ENCODE measurements at regions not wholly inside any gene's neighbourhood (a gene's known extent, or its start where the extent isn't known, plus 50 kb on each side); places are given as distances from the start of the nearest gene placed in this dataset.

DNA sequence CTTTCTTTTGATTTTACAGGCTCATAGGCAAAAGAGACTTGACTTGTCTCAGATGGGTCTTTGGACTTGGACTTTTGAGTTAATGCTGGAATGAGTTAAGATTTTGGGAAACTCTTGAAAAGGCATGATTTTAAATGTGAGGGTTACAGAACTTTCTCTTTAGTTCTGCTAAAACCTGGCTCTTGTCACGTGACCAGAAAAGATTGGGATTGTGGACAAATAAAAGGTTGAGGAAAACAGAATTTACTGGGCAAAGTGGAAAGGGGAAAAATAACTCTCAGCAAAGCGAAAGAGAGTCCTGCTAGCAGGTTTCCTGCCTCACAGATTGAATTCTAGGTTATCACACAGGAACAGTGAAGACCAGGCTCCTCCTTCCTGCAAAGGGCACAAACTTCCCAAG is 114.0 kb downstream of the SPANXN4 start:
- no peaks in the 10 kb centered on the region for H3K4me1 Mint-ChIP-seq (ENCODE audit: insufficient read depth, unreplicated experiment)
- BruUV-seq (replicated peaks): no TSS peak
- no peaks in the 10 kb centered on the region for H3K9me3 Mint-ChIP-seq (ENCODE audit: unreplicated experiment)
- intact Hi-C loops (cut with micrococcal nuclease): no loop called here
- H3K27me3 Mint-ChIP-seq (ENCODE audit: insufficient read depth, unreplicated experiment): no peaks in the 10 kb centered on the region
- no peak for DNase-seq (ENCODE audit: unreplicated experiment)
- ChIA-PET POLR2A (no interaction called here), CTCF (interaction anchor here (0.8 kb wide), 1 partner anchor 497 kb away, joined by 5 read pairs; no protein-coding TSS in a partner anchor)
- H3K36me3 Mint-ChIP-seq (ENCODE audit: insufficient read depth, unreplicated experiment): no peaks in the 10 kb centered on the region
- no peak overlapping the region for H3K27ac Mint-ChIP-seq (ENCODE audit: low read depth, unreplicated experiment)
- TF ChIP-seq, protein P1, sequence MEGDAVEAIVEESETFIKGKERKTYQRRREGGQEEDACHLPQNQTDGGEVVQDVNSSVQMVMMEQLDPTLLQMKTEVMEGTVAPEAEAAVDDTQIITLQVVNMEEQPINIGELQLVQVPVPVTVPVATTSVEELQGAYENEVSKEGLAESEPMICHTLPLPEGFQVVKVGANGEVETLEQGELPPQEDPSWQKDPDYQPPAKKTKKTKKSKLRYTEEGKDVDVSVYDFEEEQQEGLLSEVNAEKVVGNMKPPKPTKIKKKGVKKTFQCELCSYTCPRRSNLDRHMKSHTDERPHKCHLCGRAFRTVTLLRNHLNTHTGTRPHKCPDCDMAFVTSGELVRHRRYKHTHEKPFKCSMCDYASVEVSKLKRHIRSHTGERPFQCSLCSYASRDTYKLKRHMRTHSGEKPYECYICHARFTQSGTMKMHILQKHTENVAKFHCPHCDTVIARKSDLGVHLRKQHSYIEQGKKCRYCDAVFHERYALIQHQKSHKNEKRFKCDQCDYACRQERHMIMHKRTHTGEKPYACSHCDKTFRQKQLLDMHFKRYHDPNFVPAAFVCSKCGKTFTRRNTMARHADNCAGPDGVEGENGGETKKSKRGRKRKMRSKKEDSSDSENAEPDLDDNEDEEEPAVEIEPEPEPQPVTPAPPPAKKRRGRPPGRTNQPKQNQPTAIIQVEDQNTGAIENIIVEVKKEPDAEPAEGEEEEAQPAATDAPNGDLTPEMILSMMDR (IDR thresholded peaks at IDR 0.05; ENCODE audit: unreplicated experiment): no peak
- no peak overlapping the region for H3K4me3 Mint-ChIP-seq (ENCODE audit: unreplicated experiment)

DNA sequence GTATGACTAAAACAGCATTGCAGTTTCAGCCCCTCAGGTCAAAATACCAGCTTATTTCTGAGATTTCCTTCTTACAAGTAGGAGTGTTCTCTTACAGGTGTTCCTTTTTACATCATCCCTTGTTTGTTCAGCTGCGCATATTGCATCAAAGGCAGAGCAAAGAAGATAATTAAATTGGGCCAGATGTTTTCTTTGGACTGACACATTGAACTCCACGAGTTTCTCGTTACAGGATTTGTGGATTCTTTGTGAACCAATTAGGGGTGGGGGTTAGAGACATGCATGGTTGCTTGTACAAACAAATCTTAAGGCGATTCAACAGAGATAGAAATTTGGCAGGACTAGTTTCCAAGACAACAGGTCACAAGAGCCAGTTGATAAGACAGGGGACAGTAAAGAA is 95.7 kb downstream of the SPANXN4 start:
- no TSS peak for BruUV-seq (replicated peaks)
- Mint-ChIP-seq H3K4me3 (ENCODE audit: unreplicated experiment) (no peak overlapping the region), H3K27me3 (ENCODE audit: insufficient read depth, unreplicated experiment) (no peaks in the 10 kb centered on the region), H3K36me3 (ENCODE audit: insufficient read depth, unreplicated experiment) (no peaks in the 10 kb centered on the region), H3K27ac (ENCODE audit: low read depth, unreplicated experiment) (peak overlapping the region; percentile 53), H3K4me1 (ENCODE audit: insufficient read depth, unreplicated experiment) (peaks cover 31% of the 10 kb centered on the region), H3K9me3 (ENCODE audit: unreplicated experiment) (peaks cover 7% of the 10 kb centered on the region)
- TF ChIP-seq, protein P1 (IDR thresholded peaks at IDR 0.05; ENCODE audit: unreplicated experiment): no peak
- intact Hi-C loops (cut with micrococcal nuclease): no loop called here
- peak; percentile 48 for DNase-seq (ENCODE audit: unreplicated experiment)
- CTCF ChIA-PET: no interaction called here
- POLR2A ChIA-PET: interaction anchor here (0.9 kb wide), 1 partner anchor 23 kb away, joined by 4 read pairs; no protein-coding TSS in a partner anchor

DNA sequence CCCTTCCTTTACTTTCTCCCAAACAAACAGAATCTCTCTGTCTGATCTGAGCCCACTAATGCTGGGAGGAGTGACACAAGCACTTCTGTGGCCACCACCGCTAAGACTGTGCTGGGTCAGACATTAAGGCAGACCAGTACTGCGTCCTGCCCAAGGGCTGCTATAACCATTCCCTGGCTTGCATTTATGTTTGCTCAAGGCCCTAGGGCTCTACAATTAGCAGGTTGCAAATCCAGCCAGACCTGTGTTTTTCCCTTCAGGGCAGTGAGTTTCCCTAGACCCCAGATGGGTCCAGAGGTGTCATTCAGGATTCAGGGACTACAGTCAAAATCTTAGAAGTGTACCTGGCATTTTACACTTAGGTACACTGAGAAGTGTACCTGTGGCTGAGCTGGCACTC is 89.7 kb downstream of the SPANXN4 start:
- DNase-seq (ENCODE audit: unreplicated experiment): no peak
- H3K27ac Mint-ChIP-seq (ENCODE audit: low read depth, unreplicated experiment): no peak overlapping the region
- TF ChIP-seq, protein P1 (IDR thresholded peaks at IDR 0.05; ENCODE audit: unreplicated experiment): no peak
- BruUV-seq (replicated peaks): no TSS peak
- H3K9me3 Mint-ChIP-seq (ENCODE audit: unreplicated experiment): peaks cover 6% of the 10 kb centered on the region
- no peaks in the 10 kb centered on the region for H3K36me3 Mint-ChIP-seq (ENCODE audit: insufficient read depth, unreplicated experiment)
- CTCF ChIA-PET: interaction anchor here (0.9 kb wide), 1 partner anchor 349 kb away, joined by 4 read pairs; no protein-coding TSS in a partner anchor
- H3K27me3 Mint-ChIP-seq (ENCODE audit: insufficient read depth, unreplicated experiment): no peaks in the 10 kb centered on the region
- no peaks in the 10 kb centered on the region for H3K4me1 Mint-ChIP-seq (ENCODE audit: insufficient read depth, unreplicated experiment)
- H3K4me3 Mint-ChIP-seq (ENCODE audit: unreplicated experiment): no peak overlapping the region
- POLR2A ChIA-PET: no interaction called here
- intact Hi-C loops (cut with micrococcal nuclease): no loop called here

DNA sequence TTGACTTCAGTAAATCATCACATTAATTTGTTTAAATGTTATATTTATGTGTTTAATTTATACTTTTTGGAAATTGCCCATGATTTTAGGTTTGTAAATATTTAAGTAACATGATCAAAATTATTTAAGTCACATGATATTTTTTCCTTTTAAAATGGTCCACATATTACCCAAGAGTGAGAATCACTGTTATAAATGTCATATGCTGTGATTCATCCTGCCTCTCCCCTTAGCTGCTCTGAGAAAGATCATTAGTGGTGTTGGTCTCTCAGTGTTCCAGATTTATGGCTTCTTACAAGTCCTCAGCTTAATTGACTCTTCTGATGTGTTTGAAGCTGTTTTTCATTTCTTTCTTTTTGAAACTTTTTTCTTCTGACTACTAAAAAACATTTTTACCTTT is 70.1 kb downstream of the SPANXN4 start:
- Mint-ChIP-seq H3K4me3 (ENCODE audit: unreplicated experiment) (no peak overlapping the region), H3K27ac (ENCODE audit: low read depth, unreplicated experiment) (no peak overlapping the region), H3K27me3 (ENCODE audit: insufficient read depth, unreplicated experiment) (no peaks in the 10 kb centered on the region), H3K36me3 (ENCODE audit: insufficient read depth, unreplicated experiment) (no peaks in the 10 kb centered on the region), H3K4me1 (ENCODE audit: insufficient read depth, unreplicated experiment) (peaks cover 12% of the 10 kb centered on the region), H3K9me3 (ENCODE audit: unreplicated experiment) (no peaks in the 10 kb centered on the region)
- intact Hi-C loops (cut with micrococcal nuclease): no loop called here
- peak; percentile 9 for DNase-seq (ENCODE audit: unreplicated experiment)
- no TSS peak for BruUV-seq (replicated peaks)
- POLR2A ChIA-PET: interaction anchor here (0.5 kb wide), 1 partner anchor 298 kb away, joined by 3 read pairs; no protein-coding TSS in a partner anchor
- TF ChIP-seq, protein P1 (IDR thresholded peaks at IDR 0.05; ENCODE audit: unreplicated experiment): no peak
- CTCF ChIA-PET: interaction anchor here (0.6 kb wide), 1 partner anchor 751 kb away, joined by 3 read pairs; no protein-coding TSS in a partner anchor
